Sigmoid colon (tissue), 6 donors: ENCODE measurements at regions not wholly inside any gene's neighbourhood (a gene's known extent, or its start where the extent isn't known, plus 50 kb on each side); places are given as distances from the start of the nearest gene placed in this dataset.
A peak's percentile ranks its signal among the peaks of the same experiment; 100 is the strongest.

Experiments
- DNase-seq: peaks from one replicate; pipeline ENCODE4 v3.0.0-alpha.2; 2019
- H3K27ac ChIP-seq, 4 donors: fragments of 200-600 bp; sonication (generic); one replicate each; pipeline ENCODE4 v1.5.1; 2016 to 2019; ENCODE audit warnings: mild to moderate bottlenecking in 1 of 4
- H3K27me3 ChIP-seq, 3 donors: fragments of 200-600 bp; sonication (generic); one replicate each; pipeline ENCODE4 v1.5.1; 2019; ENCODE audit warnings: mild to moderate bottlenecking in 1 of 3
- H3K36me3 ChIP-seq, 4 donors: fragments of 200-600 bp; sonication (generic); one replicate each; pipeline ENCODE4 v1.5.1; 2016 to 2019
- H3K4me1 ChIP-seq, 4 donors: fragments of 200-600 bp; sonication (generic); one replicate each; pipeline ENCODE4 v1.5.1; 2017 to 2019
- H3K4me3 ChIP-seq, 4 donors: fragments of 200-600 bp; sonication (generic); one replicate each; pipeline ENCODE4 v1.5.1; 2017 to 2019; ENCODE audit warnings: mild to moderate bottlenecking in 2 of 4, moderate library complexity in 1 of 4
- H3K9me3 ChIP-seq, 4 donors: fragments of 200-600 bp in 3 of 4; sonication (generic) in 3 of 4; one replicate each; pipeline versions ENCODE4 v1.5.1 to v1.6.1; 2013 to 2019
- CTCF ChIP-seq, 4 experiments: fragments of 450-650 bp in 3 of 4; fragments of 200-600 bp in 1 of 4; IDR thresholded peaks; one replicate each; pipeline ENCODE4 v1.5.1; 2016 to 2019; ENCODE audit warnings: antibody characterized with exemption in 4 of 4, mild to moderate bottlenecking in 3 of 4, moderate library complexity in 2 of 4
- EP300 ChIP-seq, 4 donors: sonication (generic); formaldehyde crosslinking; IDR thresholded peaks; one replicate each; pipeline ENCODE4 v1.6.1; 2017; ENCODE audit warnings: antibody characterized with exemption in 4 of 4
- POLR2A ChIP-seq, 2 donors: fragments of 450-650 bp; IDR thresholded peaks; one replicate each; pipeline ENCODE4 v1.6.1; 2016; ENCODE audit warnings: antibody characterized with exemption in 2 of 2, mild to moderate bottlenecking in 2 of 2, moderate library complexity in 2 of 2
- POLR2AphosphoS5 ChIP-seq, 4 donors: sonication (generic); formaldehyde crosslinking; IDR thresholded peaks; one replicate each; pipeline ENCODE4 v1.6.1; 2017; ENCODE audit warnings: antibody characterized with exemption in 4 of 4
- WGBS, 2 donors: extraction: QIAGEN DNeasy Blood & Tissue Kit; methylation state at CpG; one replicate each; pipeline ENCODE4 v1.1.7; 2013; 5-methylcytosine and 5-hydroxymethylcytosine counted together
- intact Hi-C: fragments of 100-400 bp; cut with DNase I; formaldehyde crosslinking; loops from one replicate; pipeline ENCODE4 v1.15.1; 2023
- donor health status: healthy with polysubstance abuse.
- donor health status: healthy.

- intact Hi-C loops: no loop called here
- TF ChIP-seq EP300 (IDR thresholded peaks at IDR 0.05): no peak
- no peak for TF ChIP-seq CTCF (IDR thresholded peaks at IDR 0.05)
- no peak overlapping the region for H3K4me3 ChIP-seq
- H3K27ac ChIP-seq: no peak overlapping the region
- no peak for DNase-seq
- no peaks in the 10 kb centered on the region for H3K9me3 ChIP-seq
- 15 to 35% methylated on average over 2 of the region's 2 CpGs for WGBS, 2 donors
- H3K36me3 ChIP-seq: no peaks in the 10 kb centered on the region
- H3K27me3 ChIP-seq: no peaks in the 10 kb centered on the region
- peaks cover 0 to 28% (median 19%) of the 10 kb centered on the region in 4 donors for H3K4me1 ChIP-seq
Observed at GRCh38 chr5:74166064-74166463, 474.5 kb downstream of the ENC1 start.

- Histone ChIP-seq H3K4me1 (peaks cover 0 to 24% (median 17%) of the 10 kb centered on the region in 4 donors), H3K27me3 (no peaks in the 10 kb centered on the region), H3K4me3 (no peak overlapping the region), H3K27ac (peak overlapping the region in 1 of 4 donors; percentile 38), H3K9me3 (no peaks in the 10 kb centered on the region), H3K36me3 (no peaks in the 10 kb centered on the region)
- 80 to 90% methylated on average over 3 of the region's 3 CpGs for WGBS, 2 donors
- intact Hi-C loops: no loop called here
- DNase-seq: no peak
- TF ChIP-seq POLR2A (IDR thresholded peaks at IDR 0.05): no peak
Observed at GRCh38 chr5:74164725-74165235, 475.7 kb downstream of the ENC1 start.

- no peak overlapping the region for H3K4me3 ChIP-seq
- 30 to 65% methylated on average over 2 of the region's 2 CpGs for WGBS, 2 donors
- no peak for DNase-seq
- H3K36me3 ChIP-seq: no peaks in the 10 kb centered on the region
- TF ChIP-seq CTCF (IDR thresholded peaks at IDR 0.05): no peak
- TF ChIP-seq EP300 (IDR thresholded peaks at IDR 0.05): no peak
- no peak for TF ChIP-seq POLR2AphosphoS5 (IDR thresholded peaks at IDR 0.05)
- no peak for TF ChIP-seq POLR2A (IDR thresholded peaks at IDR 0.05)
- no peaks in the 10 kb centered on the region for H3K27me3 ChIP-seq
- H3K9me3 ChIP-seq: no peaks in the 10 kb centered on the region
- H3K4me1 ChIP-seq: peaks cover 0 to 8% (median 6%) of the 10 kb centered on the region in 4 donors
- intact Hi-C loops: no loop called here
- H3K27ac ChIP-seq: no peak overlapping the region
Observed at GRCh38 chr5:74162524-74162923, 478.0 kb downstream of the ENC1 start.

- no peak for DNase-seq
- H3K4me1 ChIP-seq: no peaks in the 10 kb centered on the region
- no peak overlapping the region for H3K27ac ChIP-seq
- no peaks in the 10 kb centered on the region for H3K36me3 ChIP-seq
- no peaks in the 10 kb centered on the region for H3K9me3 ChIP-seq
- WGBS, 2 donors: 91 to 92% methylated on average over 1 of the region's 1 CpG
- TF ChIP-seq POLR2AphosphoS5 (IDR thresholded peaks at IDR 0.05) (no peak), POLR2A (IDR thresholded peaks at IDR 0.05) (no peak), CTCF (IDR thresholded peaks at IDR 0.05) (no peak), EP300 (IDR thresholded peaks at IDR 0.05) (no peak)
- intact Hi-C loops: no loop called here
- no peaks in the 10 kb centered on the region for H3K27me3 ChIP-seq
- no peak overlapping the region for H3K4me3 ChIP-seq
Observed at GRCh38 chr5:74161170-74161569, 479.4 kb downstream of the ENC1 start.

- Histone ChIP-seq H3K4me3 (no peak overlapping the region), H3K27ac (no peak overlapping the region), H3K36me3 (no peaks in the 10 kb centered on the region), H3K27me3 (no peaks in the 10 kb centered on the region), H3K4me1 (no peaks in the 10 kb centered on the region), H3K9me3 (no peaks in the 10 kb centered on the region)
- TF ChIP-seq CTCF (IDR thresholded peaks at IDR 0.05) (no peak), EP300 (IDR thresholded peaks at IDR 0.05) (no peak), POLR2AphosphoS5 (IDR thresholded peaks at IDR 0.05) (no peak), POLR2A (IDR thresholded peaks at IDR 0.05) (no peak)
- no peak for DNase-seq
- intact Hi-C loops: no loop called here
- 89 to 91% methylated on average over 3 of the region's 3 CpGs for WGBS, 2 donors
Observed at GRCh38 chr5:74156728-74157383, 483.7 kb downstream of the ENC1 start.
